HEK293T (cell line): ENCODE measurements at regions not wholly inside any gene's neighbourhood (a gene's known extent, or its start where the extent isn't known, plus 50 kb on each side); places are given as distances from the start of the nearest gene placed in this dataset.

Experiments used
- ARNT ChIP-seq: fragments of 450-650 bp; IDR thresholded peaks from 2 replicates; pipeline ENCODE4 v1.6.1; 2017; ENCODE audit warnings: mild to moderate bottlenecking
- BHLHE40 ChIP-seq: fragments of 450-650 bp; IDR thresholded peaks from 2 replicates; pipeline ENCODE4 v1.6.1; 2016; ENCODE audit warnings: mild to moderate bottlenecking, moderate library complexity, borderline replicate concordance
- CTBP1 ChIP-seq: fragments of 450-650 bp; IDR thresholded peaks from 2 replicates; pipeline ENCODE4 v1.6.1; 2016; ENCODE audit warnings: borderline replicate concordance
- ELF4 ChIP-seq: fragments of 450-650 bp; IDR thresholded peaks from 2 replicates; pipeline ENCODE4 v1.6.1; 2017; ENCODE audit warnings: antibody characterized with exemption
- FOXA1 ChIP-seq: fragments of 450-650 bp; IDR thresholded peaks from 2 replicates; pipeline ENCODE4 v1.6.1; 2016; ENCODE audit warnings: mild to moderate bottlenecking
- L3MBTL2 ChIP-seq: fragments of 450-650 bp; conservative IDR thresholded peaks from 2 replicates; pipeline ENCODE4 v1.6.1; 2016; ENCODE audit warnings: mild to moderate bottlenecking
- LEF1 ChIP-seq: fragments of 450-650 bp; IDR thresholded peaks from 2 replicates; pipeline ENCODE4 v1.6.1; 2017; ENCODE audit warnings: mild to moderate bottlenecking, borderline replicate concordance
- NFRKB ChIP-seq: fragments of 450-650 bp; IDR thresholded peaks from 2 replicates; pipeline ENCODE4 v1.6.1; 2016; ENCODE audit warnings: mild to moderate bottlenecking, moderate library complexity
- PKNOX1 ChIP-seq: fragments of 450-650 bp; IDR thresholded peaks from 2 replicates; pipeline ENCODE4 v1.6.1; 2016
- SP1 ChIP-seq: fragments of 450-650 bp; IDR thresholded peaks from 2 replicates; pipeline ENCODE4 v1.6.1; 2017
- SUZ12 ChIP-seq: fragments of 450-650 bp; IDR thresholded peaks from 2 replicates; pipeline ENCODE4 v1.6.1; 2016; ENCODE audit warnings: mild to moderate bottlenecking

GRCh38 chrX:10022273-10022541, 55.0 kb downstream of the CLDN34 start:
- no peak for TF ChIP-seq BHLHE40
- TF ChIP-seq SUZ12 = no peak
- TF ChIP-seq LEF1 = no peak
- TF ChIP-seq CTBP1 = no peak
- no peak for TF ChIP-seq NFRKB
- no peak for TF ChIP-seq L3MBTL2
- no peak for TF ChIP-seq FOXA1
- TF ChIP-seq SP1 = no peak
- TF ChIP-seq ARNT = no peak
- TF ChIP-seq PKNOX1 = no peak
- TF ChIP-seq ELF4 = no peak
